GM20000 (cell line): ENCODE measurements at regions not wholly inside any gene's neighbourhood (a gene's known extent, or its start where the extent isn't known, plus 50 kb on each side); places are given as distances from the start of the nearest gene placed in this dataset.
A peak's percentile ranks its signal among the peaks of the same experiment; 100 is the strongest.

Experiments used
- DNase-seq: peaks from one replicate; pipeline ENCODE4 v3.0.0; 2012; ENCODE audit warnings: low spot score
- TF ChIP-seq, protein P1 (sequence below): IDR thresholded peaks from 2 replicates; pipeline ENCODE4 v1.5.1; 2012; ENCODE audit warnings: mild to moderate bottlenecking, control low read depth; ENCODE audit errors: extremely low read depth, missing control alignments

DNA sequence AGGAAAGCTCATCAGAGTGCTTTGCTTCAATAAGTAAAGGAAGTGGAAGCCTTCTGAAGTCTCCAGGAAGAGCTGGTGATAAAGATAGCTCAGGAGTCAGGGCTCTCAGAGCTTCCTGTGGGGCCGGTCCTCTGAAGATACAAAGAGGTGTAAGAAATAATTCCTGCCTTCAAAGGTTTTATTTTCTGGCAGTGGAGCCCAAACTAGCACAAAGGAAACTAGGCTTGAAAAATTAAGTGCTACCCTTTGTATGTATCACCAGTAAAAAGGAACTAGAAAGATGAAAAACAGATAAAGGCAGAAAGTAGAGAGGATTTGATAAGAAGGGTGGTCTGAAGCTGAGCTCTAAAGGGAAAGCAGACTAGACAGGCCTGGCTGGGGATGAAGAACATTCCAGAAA lies 204.1 kb upstream of the SASH1 start:
- TF ChIP-seq, protein P1, sequence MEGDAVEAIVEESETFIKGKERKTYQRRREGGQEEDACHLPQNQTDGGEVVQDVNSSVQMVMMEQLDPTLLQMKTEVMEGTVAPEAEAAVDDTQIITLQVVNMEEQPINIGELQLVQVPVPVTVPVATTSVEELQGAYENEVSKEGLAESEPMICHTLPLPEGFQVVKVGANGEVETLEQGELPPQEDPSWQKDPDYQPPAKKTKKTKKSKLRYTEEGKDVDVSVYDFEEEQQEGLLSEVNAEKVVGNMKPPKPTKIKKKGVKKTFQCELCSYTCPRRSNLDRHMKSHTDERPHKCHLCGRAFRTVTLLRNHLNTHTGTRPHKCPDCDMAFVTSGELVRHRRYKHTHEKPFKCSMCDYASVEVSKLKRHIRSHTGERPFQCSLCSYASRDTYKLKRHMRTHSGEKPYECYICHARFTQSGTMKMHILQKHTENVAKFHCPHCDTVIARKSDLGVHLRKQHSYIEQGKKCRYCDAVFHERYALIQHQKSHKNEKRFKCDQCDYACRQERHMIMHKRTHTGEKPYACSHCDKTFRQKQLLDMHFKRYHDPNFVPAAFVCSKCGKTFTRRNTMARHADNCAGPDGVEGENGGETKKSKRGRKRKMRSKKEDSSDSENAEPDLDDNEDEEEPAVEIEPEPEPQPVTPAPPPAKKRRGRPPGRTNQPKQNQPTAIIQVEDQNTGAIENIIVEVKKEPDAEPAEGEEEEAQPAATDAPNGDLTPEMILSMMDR, result no peak
- DNase-seq, result no peak

DNA sequence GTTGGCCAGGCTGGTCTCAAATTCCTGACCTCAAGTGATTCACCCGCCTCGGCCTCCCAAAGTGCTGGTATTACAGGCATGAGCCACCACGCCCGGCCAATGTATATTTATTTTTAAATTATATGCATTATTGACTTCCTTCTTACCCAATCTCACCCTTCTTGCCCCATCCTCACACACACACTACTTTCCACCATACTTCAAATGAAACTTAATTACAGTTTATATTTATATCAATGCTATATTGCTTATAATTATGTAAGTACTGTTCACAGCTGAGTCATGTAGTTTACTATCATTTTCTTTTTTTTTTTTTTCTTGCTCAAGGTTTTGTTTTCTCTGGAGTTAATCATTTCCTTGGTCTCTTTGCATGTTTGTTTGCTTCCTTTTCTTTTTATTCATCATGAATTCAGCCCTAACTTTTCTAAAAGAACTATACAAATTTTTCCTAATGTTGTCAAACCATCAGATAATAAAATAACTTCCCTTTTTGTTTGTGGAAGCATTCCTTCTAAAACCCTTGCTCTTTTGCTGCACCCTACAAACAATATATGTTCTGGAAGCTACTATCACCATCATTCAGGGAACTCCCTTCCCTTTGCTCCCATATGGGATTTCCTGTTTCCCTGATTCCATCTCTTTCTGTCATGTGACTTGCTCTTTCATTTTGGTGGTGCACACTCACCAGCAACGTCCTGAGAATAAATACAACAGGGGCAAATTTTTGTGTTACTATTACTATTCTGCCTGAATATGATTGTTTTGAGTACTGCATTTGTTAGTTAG lies 201.7 kb upstream of the SASH1 start:
- no peak for DNase-seq
- TF ChIP-seq, protein P1, result no peak

DNA sequence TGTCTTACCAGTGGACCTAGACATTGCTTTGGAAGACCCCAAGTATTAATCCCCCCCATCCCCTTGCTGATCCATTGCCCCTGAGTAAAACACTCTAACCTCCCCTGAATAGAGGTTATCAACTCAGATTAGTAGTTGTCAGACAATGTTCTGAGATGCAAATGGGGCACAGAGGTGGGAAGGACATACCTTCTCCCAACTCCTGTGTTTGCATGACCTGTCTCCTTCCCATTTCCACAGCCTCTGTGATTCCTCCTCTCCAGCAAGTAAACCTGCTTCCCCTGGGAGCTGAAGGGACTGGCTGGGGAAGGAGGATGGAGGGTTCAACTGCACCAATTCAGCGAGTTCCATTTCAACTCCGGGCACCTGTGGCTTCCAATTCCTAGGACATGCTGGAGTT lies 199.8 kb upstream of the SASH1 start:
- TF ChIP-seq, protein P1, result no peak
- no peak for DNase-seq

DNA sequence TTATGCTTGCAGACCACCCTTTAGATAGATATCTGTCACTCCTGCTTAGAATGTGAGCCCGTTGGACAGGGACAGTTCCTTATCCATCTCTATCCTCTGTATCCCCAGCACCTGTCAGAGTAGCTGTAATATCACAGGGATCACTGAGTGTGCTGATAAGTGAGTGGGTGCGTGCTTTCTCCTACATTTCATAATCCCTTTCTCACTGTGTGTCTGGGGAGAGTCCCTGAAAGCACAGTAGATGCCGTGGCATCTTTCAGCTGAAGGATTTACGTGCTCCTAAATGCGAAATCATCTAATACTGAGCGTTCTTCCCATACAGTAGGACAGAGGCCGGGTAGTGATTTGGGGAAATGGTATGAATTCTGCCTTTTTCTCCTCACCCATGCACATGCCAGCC lies 198.9 kb upstream of the SASH1 start:
- TF ChIP-seq, protein P1, result no peak
- no peak for DNase-seq

DNA sequence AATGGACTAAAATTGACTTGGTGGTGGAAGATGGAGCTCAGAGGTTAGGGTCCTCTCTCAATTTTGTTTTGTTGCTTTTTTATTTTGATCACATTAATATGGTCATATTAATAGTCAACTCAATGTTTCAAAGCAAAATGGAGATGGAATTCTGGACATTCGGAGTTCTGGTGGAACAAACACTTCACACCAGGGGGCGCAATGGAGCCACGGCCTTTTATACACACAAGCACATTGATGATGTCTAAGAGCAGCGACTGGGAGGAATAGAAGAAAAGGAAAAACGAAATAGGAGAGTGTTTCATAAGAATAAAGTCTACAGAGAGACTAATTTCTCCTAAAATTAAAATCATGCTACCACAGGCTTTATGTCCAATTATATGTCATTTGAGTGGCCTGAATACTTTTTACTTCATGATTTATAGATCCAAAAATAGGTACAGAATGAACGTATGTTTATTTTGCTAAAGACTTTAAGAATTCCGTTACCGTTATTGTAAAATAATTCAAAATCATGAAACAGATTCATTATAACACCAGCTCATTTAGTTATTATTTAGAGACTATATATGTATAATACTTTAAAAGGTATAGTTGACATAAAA lies 197.6 kb upstream of the SASH1 start:
- peak; percentile 53 for DNase-seq
- TF ChIP-seq, protein P1, result peak; percentile 79

DNA sequence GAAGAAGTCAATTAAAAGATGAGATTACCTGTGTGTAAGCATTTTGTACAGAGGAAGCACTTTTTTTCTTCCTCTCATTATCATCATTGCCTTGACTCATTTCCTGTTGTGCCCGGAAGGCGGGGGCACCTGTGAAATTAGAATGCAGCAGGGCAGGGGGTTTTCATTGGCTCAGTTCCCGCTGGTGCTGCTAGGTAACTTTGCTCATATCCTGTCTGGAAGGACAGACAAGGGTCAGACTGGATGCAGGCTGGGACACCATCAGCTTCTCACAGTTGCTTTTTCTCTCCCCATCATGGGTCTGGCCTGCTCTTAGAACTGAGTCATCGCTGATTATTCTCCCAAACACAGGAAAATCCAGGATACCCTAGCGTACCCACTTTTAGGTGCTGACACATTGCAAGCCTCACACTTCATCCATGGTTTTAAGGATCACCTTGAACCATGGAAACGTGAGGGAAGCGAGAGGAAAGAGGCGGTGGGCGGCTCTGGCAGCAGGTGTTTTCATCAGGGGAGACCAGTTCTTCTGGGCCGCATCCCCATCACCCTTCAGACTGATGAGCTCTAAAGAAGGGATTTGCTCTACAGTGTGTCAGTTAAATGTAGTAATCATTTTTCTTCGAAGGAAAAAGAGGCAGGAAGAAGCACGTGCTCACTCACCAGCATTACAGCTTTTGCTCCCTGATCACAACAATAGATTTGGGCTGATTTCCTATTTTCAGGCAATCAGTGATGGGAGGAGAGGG lies 195.7 kb upstream of the SASH1 start:
- TF ChIP-seq, protein P1, result no peak
- DNase-seq, result no peak

DNA sequence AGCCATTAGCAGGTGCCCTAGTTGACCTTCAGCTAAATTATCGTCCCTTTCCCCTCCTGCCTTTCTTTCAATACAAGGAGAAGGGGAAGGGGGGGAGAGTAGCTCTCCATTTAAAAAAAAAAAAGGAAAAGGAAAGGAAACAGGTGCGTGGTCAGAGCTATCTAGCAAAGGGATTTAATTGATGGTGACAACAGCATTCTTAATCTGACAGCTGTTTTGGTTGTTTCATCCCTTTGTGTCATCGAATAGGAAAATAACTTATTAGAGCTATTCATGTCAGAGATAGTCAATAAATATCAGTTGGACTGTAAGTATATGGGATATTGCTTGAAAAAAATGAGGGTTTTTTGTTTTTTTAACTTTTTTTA lies 195.2 kb upstream of the SASH1 start:
- no peak for DNase-seq
- TF ChIP-seq, protein P1, result no peak
